ENCODE measurements at regions not wholly inside any gene's neighbourhood (a gene's known extent, or its start where the extent isn't known, plus 50 kb on each side); places are given as distances from the start of the nearest gene placed in this dataset.

- no peak for DNase-seq (ENCODE audit: low spot score)
These were observed 380.8 kb upstream of the TMEM132C start for GRCh38 chr12:127885954-127886750.

GRCh38 chr12:127886827-127887226 lies 380.1 kb upstream of the TMEM132C start:
- DNase-seq (ENCODE audit: low spot score), result no peak

GRCh38 chr12:127888943-127889719 lies 377.8 kb upstream of the TMEM132C start:
- DNase-seq (ENCODE audit: low spot score), result no peak

GRCh38 chr12:127893895-127894609 lies 372.9 kb upstream of the TMEM132C start:
- DNase-seq (ENCODE audit: low spot score), result no peak

GRCh38 chr12:127896661-127897060 lies 370.3 kb upstream of the TMEM132C start:
- DNase-seq (ENCODE audit: low spot score), result no peak

- no peak for DNase-seq (ENCODE audit: low spot score)
These were observed 368.4 kb upstream of the TMEM132C start for GRCh38 chr12:127898616-127899015.

GRCh38 chr12:127899971-127900370 lies 367.0 kb upstream of the TMEM132C start:
- DNase-seq (ENCODE audit: low spot score), result no peak

- DNase-seq (ENCODE audit: low spot score), result no peak
These were observed 366.6 kb upstream of the TMEM132C start for GRCh38 chr12:127900386-127900785.

- DNase-seq (ENCODE audit: low spot score), result no peak
These were observed 363.8 kb upstream of the TMEM132C start for GRCh38 chr12:127903146-127903545.

- no peak for DNase-seq (ENCODE audit: low spot score)
These were observed 357.9 kb upstream of the TMEM132C start for GRCh38 chr12:127909041-127909440.

- DNase-seq (ENCODE audit: low spot score), result no peak
These were observed 355.7 kb upstream of the TMEM132C start for GRCh38 chr12:127911291-127911690.

- no peak for DNase-seq (ENCODE audit: low spot score)
These were observed 354.8 kb upstream of the TMEM132C start for GRCh38 chr12:127912035-127912665.

- DNase-seq (ENCODE audit: low spot score), result no peak
These were observed 343.5 kb upstream of the TMEM132C start for GRCh38 chr12:127923501-127923900.

- DNase-seq (ENCODE audit: low spot score), result no peak
These were observed 341.0 kb upstream of the TMEM132C start for GRCh38 chr12:127925971-127926370.

- no peak for DNase-seq (ENCODE audit: low spot score)
These were observed 338.8 kb upstream of the TMEM132C start for GRCh38 chr12:127928178-127928577.

- no peak for DNase-seq (ENCODE audit: low spot score)
These were observed 338.1 kb upstream of the TMEM132C start for GRCh38 chr12:127928615-127929571.

- no peak for DNase-seq (ENCODE audit: low spot score)
These were observed 336.8 kb upstream of the TMEM132C start for GRCh38 chr12:127930122-127930521.

GRCh38 chr12:127934409-127934808 lies 332.6 kb upstream of the TMEM132C start:
- DNase-seq (ENCODE audit: low spot score), result no peak

- no peak for DNase-seq (ENCODE audit: low spot score)
These were observed 330.5 kb upstream of the TMEM132C start for GRCh38 chr12:127936463-127936862.

GRCh38 chr12:127941332-127941731 lies 325.6 kb upstream of the TMEM132C start:
- DNase-seq (ENCODE audit: low spot score), result no peak
